Activated T-cell treated with anti-CD3 and anti-CD28 coated beads, Interleukin-2, amount 50 U/mL, for 72 hours (primary cell): ENCODE measurements at regions not wholly inside any gene's neighbourhood (a gene's known extent, or its start where the extent isn't known, plus 50 kb on each side); places are given as distances from the start of the nearest gene placed in this dataset.

Experiments
- ATAC-seq, 2 donors: fragments of 150-1000 bp; cut with Tn5 transposase; replicated peaks in 1 of 2; 2 replicates each; pipeline ENCODE4 v1.10.0; 2021; ENCODE audit warnings: moderate library complexity in 2 of 2, mild to moderate bottlenecking in 1 of 2
- DNase-seq, 2 donors: peaks; one replicate each; pipeline ENCODE4 v3.0.0; 2021 to 2022; ENCODE audit warnings: mixed read lengths in 1 of 2
- H3K27ac Mint-ChIP-seq: one replicate; pipeline ENCODE4 v1.8.0; 2022; ENCODE audit warnings: mild to moderate bottlenecking, moderate library complexity, mixed read lengths
- H3K27me3 Mint-ChIP-seq: one replicate; pipeline ENCODE4 v1.8.0; 2022; ENCODE audit warnings: low read depth, mixed read lengths
- H3K36me3 Mint-ChIP-seq, 2 donors: one replicate each; pipeline ENCODE4 v1.8.0; 2022; ENCODE audit warnings: mixed read lengths in 2 of 2, mild to moderate bottlenecking in 1 of 2; ENCODE audit not compliant: insufficient read depth in 2 of 2
- H3K4me1 Mint-ChIP-seq: one replicate; pipeline ENCODE4 v1.8.0; 2022; ENCODE audit warnings: low read depth, mixed read lengths
- H3K4me3 Mint-ChIP-seq, 2 donors: one replicate each; pipeline ENCODE4 v1.8.0; 2022; ENCODE audit warnings: mild to moderate bottlenecking in 2 of 2, mixed read lengths in 2 of 2, moderate library complexity in 2 of 2
- H3K9me3 Mint-ChIP-seq, 2 donors: one replicate each; pipeline ENCODE4 v1.8.0; 2022; ENCODE audit warnings: mixed read lengths in 2 of 2

GRCh38 chr15:25060996-25061620, 106.3 kb downstream of the SNRPN start:
- no peaks in the 10 kb centered on the region for H3K4me1 Mint-ChIP-seq
- DNase-seq (no peak), ATAC-seq (no peak)
- peaks cover 88 to 94% of the 10 kb centered on the region in 2 donors for H3K36me3 Mint-ChIP-seq
- H3K27me3 Mint-ChIP-seq: no peaks in the 10 kb centered on the region
- no peak overlapping the region for H3K27ac Mint-ChIP-seq
- peaks cover 26 to 70% of the 10 kb centered on the region in 2 donors for H3K9me3 Mint-ChIP-seq
- H3K4me3 Mint-ChIP-seq: no peak overlapping the region

GRCh38 chr15:25061808-25062550, 107.2 kb downstream of the SNRPN start:
- Mint-ChIP-seq H3K27me3 (no peaks in the 10 kb centered on the region), H3K4me3 (no peak overlapping the region)
- no peak for DNase-seq

GRCh38 chr15:25062551-25063430, 108.0 kb downstream of the SNRPN start:
- peaks cover 90 to 94% of the 10 kb centered on the region in 2 donors for H3K36me3 Mint-ChIP-seq
- DNase-seq: no peak
- ATAC-seq: no peak
- H3K4me3 Mint-ChIP-seq: no peak overlapping the region
- H3K9me3 Mint-ChIP-seq: peaks cover 29 to 77% of the 10 kb centered on the region in 2 donors
- no peaks in the 10 kb centered on the region for H3K4me1 Mint-ChIP-seq
- no peaks in the 10 kb centered on the region for H3K27me3 Mint-ChIP-seq
- no peak overlapping the region for H3K27ac Mint-ChIP-seq

More at GRCh38 chr15:25061808-25062550, 107.2 kb downstream of the SNRPN start:
- H3K9me3 Mint-ChIP-seq: peaks cover 30 to 73% of the 10 kb centered on the region in 2 donors
- ATAC-seq: no peak
- no peak overlapping the region for H3K27ac Mint-ChIP-seq
- H3K4me1 Mint-ChIP-seq: no peaks in the 10 kb centered on the region
- H3K36me3 Mint-ChIP-seq: peaks cover 90 to 94% of the 10 kb centered on the region in 2 donors

- H3K9me3 Mint-ChIP-seq: peaks cover 29 to 71% of the 10 kb centered on the region in 2 donors
- no peak overlapping the region for H3K4me3 Mint-ChIP-seq
- H3K27me3 Mint-ChIP-seq: no peaks in the 10 kb centered on the region
- H3K4me1 Mint-ChIP-seq: no peaks in the 10 kb centered on the region
- peaks cover 91 to 96% of the 10 kb centered on the region in 2 donors for H3K36me3 Mint-ChIP-seq
- no peak overlapping the region for H3K27ac Mint-ChIP-seq
- DNase-seq (no peak), ATAC-seq (no peak)
These were observed 110.5 kb downstream of the SNRPN start for GRCh38 chr15:25065286-25065685.

- no peak for ATAC-seq
- Mint-ChIP-seq H3K4me3 (no peak overlapping the region), H3K36me3 (peaks cover 92 to 96% of the 10 kb centered on the region in 2 donors)
These were observed 111.1 kb downstream of the SNRPN start for GRCh38 chr15:25065876-25066275.

GRCh38 chr15:25066708-25067107, 111.9 kb downstream of the SNRPN start:
- Mint-ChIP-seq H3K27me3 (no peaks in the 10 kb centered on the region), H3K27ac (no peak overlapping the region), H3K36me3 (peaks cover 93 to 96% of the 10 kb centered on the region in 2 donors), H3K4me1 (no peaks in the 10 kb centered on the region), H3K4me3 (no peak overlapping the region), H3K9me3 (peaks cover 27 to 69% of the 10 kb centered on the region in 2 donors)
- no peak for ATAC-seq
- DNase-seq: no peak

More at GRCh38 chr15:25065876-25066275, 111.1 kb downstream of the SNRPN start:
- Mint-ChIP-seq H3K27me3 (no peaks in the 10 kb centered on the region), H3K9me3 (peaks cover 29 to 70% of the 10 kb centered on the region in 2 donors), H3K27ac (no peak overlapping the region), H3K4me1 (no peaks in the 10 kb centered on the region)
- DNase-seq: no peak

GRCh38 chr15:25067725-25068309, 113.0 kb downstream of the SNRPN start:
- Mint-ChIP-seq H3K4me1 (no peaks in the 10 kb centered on the region), H3K4me3 (no peak overlapping the region), H3K9me3 (peaks cover 26 to 72% of the 10 kb centered on the region in 2 donors), H3K27me3 (no peaks in the 10 kb centered on the region), H3K36me3 (peaks cover 96 to 97% of the 10 kb centered on the region in 2 donors), H3K27ac (no peak overlapping the region)
- DNase-seq (no peak), ATAC-seq (no peak)

GRCh38 chr15:25068696-25069095, 113.9 kb downstream of the SNRPN start:
- H3K4me1 Mint-ChIP-seq: no peaks in the 10 kb centered on the region
- H3K27ac Mint-ChIP-seq: no peak overlapping the region
- DNase-seq: no peak
- no peaks in the 10 kb centered on the region for H3K27me3 Mint-ChIP-seq
- H3K4me3 Mint-ChIP-seq: no peak overlapping the region
- H3K36me3 Mint-ChIP-seq: peaks cover 94 to 97% of the 10 kb centered on the region in 2 donors
- peaks cover 18 to 69% of the 10 kb centered on the region in 2 donors for H3K9me3 Mint-ChIP-seq
- ATAC-seq: no peak

- peaks cover 12 to 65% of the 10 kb centered on the region in 2 donors for H3K9me3 Mint-ChIP-seq
- peaks cover 95 to 99% of the 10 kb centered on the region in 2 donors for H3K36me3 Mint-ChIP-seq
- DNase-seq (no peak), ATAC-seq (no peak)
- no peaks in the 10 kb centered on the region for H3K4me1 Mint-ChIP-seq
- H3K4me3 Mint-ChIP-seq: no peak overlapping the region
- no peak overlapping the region for H3K27ac Mint-ChIP-seq
- H3K27me3 Mint-ChIP-seq: no peaks in the 10 kb centered on the region
These were observed 115.7 kb downstream of the SNRPN start for GRCh38 chr15:25070353-25070963.

- Mint-ChIP-seq H3K9me3 (peaks cover 14 to 59% of the 10 kb centered on the region in 2 donors), H3K36me3 (peaks cover 94 to 96% of the 10 kb centered on the region in 2 donors), H3K27me3 (no peaks in the 10 kb centered on the region), H3K4me1 (no peaks in the 10 kb centered on the region), H3K4me3 (no peak overlapping the region), H3K27ac (no peak overlapping the region)
- DNase-seq (no peak), ATAC-seq (no peak)
These were observed 118.2 kb downstream of the SNRPN start for GRCh38 chr15:25072857-25073476.

GRCh38 chr15:25087137-25087536, 132.3 kb downstream of the SNRPN start:
- H3K36me3 Mint-ChIP-seq: peaks cover 78 to 84% of the 10 kb centered on the region in 2 donors
- peaks cover 22 to 61% of the 10 kb centered on the region in 2 donors for H3K9me3 Mint-ChIP-seq
- H3K27ac Mint-ChIP-seq: no peak overlapping the region
- no peaks in the 10 kb centered on the region for H3K4me1 Mint-ChIP-seq
- ATAC-seq: no peak
- H3K4me3 Mint-ChIP-seq: no peak overlapping the region
- no peaks in the 10 kb centered on the region for H3K27me3 Mint-ChIP-seq
- DNase-seq: no peak

GRCh38 chr15:25088261-25088790, 133.5 kb downstream of the SNRPN start:
- ATAC-seq (no peak), DNase-seq (no peak)
- Mint-ChIP-seq H3K4me3 (no peak overlapping the region), H3K27ac (no peak overlapping the region), H3K4me1 (no peaks in the 10 kb centered on the region), H3K9me3 (peaks cover 20 to 50% of the 10 kb centered on the region in 2 donors), H3K36me3 (peaks cover 74 to 81% of the 10 kb centered on the region in 2 donors), H3K27me3 (no peaks in the 10 kb centered on the region)
